HepG2 (cell line): ENCODE measurements at regions not wholly inside any gene's neighbourhood (a gene's known extent, or its start where the extent isn't known, plus 50 kb on each side); places are given as distances from the start of the nearest gene placed in this dataset.

Experiments used
- AGO2 ChIP-seq: fragments of 200-400 bp; formaldehyde crosslinking; optimal IDR thresholded peaks from 2 replicates; pipeline ENCODE3; 2017; ENCODE audit warnings: mild to moderate bottlenecking, low read depth, low read length, moderate library complexity
- BORCS8-MEF2B ChIP-seq: sonication (generic); formaldehyde crosslinking; IDR thresholded peaks from 2 replicates; pipeline ENCODE4 v1.8.0; 2022; ENCODE audit warnings: mild to moderate bottlenecking, missing genetic modification reagents
- EP300 ChIP-seq, 3 experiments: sonication (generic) in 1 of 3; formaldehyde crosslinking in 1 of 3; IDR thresholded peaks; 2 replicates each; pipeline versions ENCODE4 v1.5.1 to v1.6.1; 2011 to 2020; ENCODE audit warnings: low read depth in 2 of 3, low read length in 2 of 3, borderline replicate concordance in 1 of 3, improper control_type of control experiment in 1 of 3, mild to moderate bottlenecking in 1 of 3, missing genetic modification reagents in 1 of 3, moderate library complexity in 1 of 3
- KLF15 ChIP-seq: sonication (generic); formaldehyde crosslinking; IDR thresholded peaks from 2 replicates; pipeline ENCODE4 v1.8.1; 2023; ENCODE audit warnings: borderline replicate concordance, mild to moderate bottlenecking, inconsistent platforms, missing genetic modification reagents, mixed read lengths
- NR2C2 ChIP-seq: sonication (generic); formaldehyde crosslinking; IDR thresholded peaks from 2 replicates; pipeline ENCODE4 v1.4.0; 2020; ENCODE audit warnings: missing genetic modification reagents, mild to moderate bottlenecking, moderate library complexity, borderline replicate concordance
- NR2F6 ChIP-seq, 2 experiments: IDR thresholded peaks; 2 replicates each; pipeline ENCODE4 v1.6.1; 2016; ENCODE audit warnings: antibody characterized with exemption in 1 of 2, mild to moderate bottlenecking in 1 of 2
- RFX5 ChIP-seq: IDR thresholded peaks from 2 replicates; pipeline ENCODE4 v1.6.1; 2011; ENCODE audit warnings: low read depth, low read length, improper control_type of control experiment
- SKI ChIP-seq: fragments of 450-650 bp; IDR thresholded peaks from one replicate; pipeline ENCODE4 v1.6.1; 2018; ENCODE audit warnings: mild to moderate bottlenecking; ENCODE audit not compliant: partially characterized antibody
- SOX6 ChIP-seq, 2 experiments: fragments of 450-650 bp in 1 of 2; sonication (generic) in 1 of 2; formaldehyde crosslinking in 1 of 2; IDR thresholded peaks; 2 replicates each; pipeline versions ENCODE4 v1.4.0 to v1.6.1; 2017 to 2020; ENCODE audit warnings: antibody characterized with exemption in 1 of 2, mild to moderate bottlenecking in 1 of 2, missing genetic modification reagents in 1 of 2
- TBX2 ChIP-seq: sonication (generic); formaldehyde crosslinking; IDR thresholded peaks from 2 replicates; pipeline ENCODE4 v1.5.0; 2020; ENCODE audit warnings: missing genetic modification reagents, mild to moderate bottlenecking, borderline replicate concordance
- ZNF326 ChIP-seq: sonication (generic); formaldehyde crosslinking; IDR thresholded peaks from 2 replicates; pipeline ENCODE4 v1.4.0; 2020; ENCODE audit warnings: missing genetic modification reagents, borderline replicate concordance
- ZNF549 ChIP-seq: sonication (generic); formaldehyde crosslinking; IDR thresholded peaks from 2 replicates; pipeline ENCODE4 v1.5.0; 2020; ENCODE audit warnings: missing genetic modification reagents
- ZNF605 ChIP-seq: sonication (generic); formaldehyde crosslinking; IDR thresholded peaks from 2 replicates; pipeline ENCODE4 v1.8.0; 2022; ENCODE audit warnings: mild to moderate bottlenecking, missing genetic modification reagents
- ZNF777 ChIP-seq: sonication (generic); formaldehyde crosslinking; IDR thresholded peaks from 2 replicates; pipeline ENCODE4 v1.4.0; 2020; ENCODE audit warnings: missing genetic modification reagents
- ZNF883 ChIP-seq: sonication (generic); formaldehyde crosslinking; IDR thresholded peaks from 2 replicates; pipeline ENCODE4 v1.5.1; 2020; ENCODE audit warnings: mild to moderate bottlenecking, missing genetic modification reagents; ENCODE audit errors: not compliant biosample characterization
- TF ChIP-seq, protein P1 (sequence below): IDR thresholded peaks from 2 replicates; pipeline ENCODE4 v1.6.1; 2016
- TF ChIP-seq, protein P2 (sequence below): sonication (generic); formaldehyde crosslinking; IDR thresholded peaks from 2 replicates; pipeline ENCODE4 v1.5.1; 2020; ENCODE audit warnings: missing genetic modification reagents, mild to moderate bottlenecking, borderline replicate concordance
- TF ChIP-seq, protein P3 (sequence below): sonication (generic); formaldehyde crosslinking; IDR thresholded peaks from 2 replicates; pipeline ENCODE4 v1.5.0; 2020; ENCODE audit warnings: mild to moderate bottlenecking, missing genetic modification reagents
- TF ChIP-seq, protein P4 (sequence below): sonication (generic); formaldehyde crosslinking; IDR thresholded peaks from 2 replicates; pipeline ENCODE4 v1.4.0; 2020; ENCODE audit warnings: missing genetic modification reagents
- TF ChIP-seq, protein P5 (sequence below): sonication (generic); formaldehyde crosslinking; IDR thresholded peaks from 2 replicates; pipeline ENCODE4 v1.4.0; 2020; ENCODE audit warnings: missing genetic modification reagents

DNA sequence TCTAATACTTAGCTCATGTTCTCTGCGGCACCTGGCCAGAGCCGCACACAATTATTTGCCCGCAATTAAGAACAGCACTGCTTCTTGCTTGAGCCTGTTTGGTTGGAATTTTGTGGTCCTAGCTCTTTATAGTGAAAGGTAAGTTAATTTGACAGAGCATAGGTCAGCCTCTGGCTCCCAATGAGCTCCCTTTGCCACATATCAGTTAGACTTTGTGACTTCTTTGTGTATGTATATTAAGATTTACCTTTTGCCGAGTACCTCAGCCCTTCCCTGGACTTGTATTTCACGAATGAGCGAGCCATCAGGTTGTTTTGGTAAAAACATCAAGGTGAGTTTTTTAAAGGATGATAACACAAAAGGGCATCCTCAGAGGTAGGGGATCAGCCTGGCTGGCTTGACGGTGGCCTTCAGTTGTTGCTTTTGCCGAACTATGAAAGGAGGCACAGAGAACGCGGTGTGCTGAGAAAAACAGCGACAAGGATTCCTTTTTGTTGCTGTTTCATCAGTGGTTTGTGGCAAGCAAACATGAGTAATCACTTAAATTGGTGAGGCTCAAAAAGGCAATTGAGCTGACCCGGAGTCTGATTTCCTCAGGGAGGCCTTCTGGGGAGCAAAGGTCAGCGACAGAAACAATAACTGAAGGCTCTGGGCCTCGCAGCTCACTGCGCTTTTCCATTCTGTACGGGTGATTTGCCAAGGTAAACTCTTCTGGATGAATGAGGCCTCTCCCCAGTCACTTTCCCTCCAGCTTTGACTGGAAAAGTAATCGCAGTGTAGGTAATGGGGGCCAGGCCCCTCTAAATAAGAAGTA lies 163.6 kb downstream of the HS3ST3A1 start (continued):
- TF ChIP-seq, protein P1, sequence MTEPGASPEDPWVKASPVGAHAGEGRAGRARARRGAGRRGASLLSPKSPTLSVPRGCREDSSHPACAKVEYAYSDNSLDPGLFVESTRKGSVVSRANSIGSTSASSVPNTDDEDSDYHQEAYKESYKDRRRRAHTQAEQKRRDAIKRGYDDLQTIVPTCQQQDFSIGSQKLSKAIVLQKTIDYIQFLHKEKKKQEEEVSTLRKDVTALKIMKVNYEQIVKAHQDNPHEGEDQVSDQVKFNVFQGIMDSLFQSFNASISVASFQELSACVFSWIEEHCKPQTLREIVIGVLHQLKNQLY = peak; percentile 62; the same call in 1 of the 2 replicates
- TF ChIP-seq BORCS8-MEF2B (CRISPR knock-in tag) = 0 out of 2 replicates have a peak, but pooled peaks have one; percentile 17
- no peak for TF ChIP-seq SOX6 (IDR thresholded peaks at IDR 0.05)
- TF ChIP-seq SOX6 (CRISPR knock-in tag; IDR thresholded peaks at IDR 0.05) = peak; percentile 98
- TF ChIP-seq, protein P2, sequence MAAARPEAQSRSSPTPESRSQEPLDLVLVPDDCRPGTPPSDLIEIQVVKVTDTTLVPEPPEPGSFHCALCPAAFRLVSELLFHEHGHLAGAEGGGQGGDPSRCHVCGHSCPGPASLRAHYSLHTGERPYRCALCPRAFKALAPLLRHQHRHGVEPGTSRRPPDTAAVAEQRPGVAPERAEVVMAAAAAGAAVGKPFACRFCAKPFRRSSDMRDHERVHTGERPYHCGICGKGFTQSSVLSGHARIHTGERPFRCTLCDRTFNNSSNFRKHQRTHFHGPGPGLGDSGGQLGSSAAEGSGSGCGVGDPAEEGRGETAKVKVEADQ = no peak; the same call in 1 of the 2 replicates
- TF ChIP-seq NR2C2 = peak; percentile 81
- TF ChIP-seq ZNF549 = no peak
- TF ChIP-seq ZNF605 (CRISPR knock-in tag) = no peak
- TF ChIP-seq ZNF777 = no peak
- peak; percentile 33 for TF ChIP-seq SKI
- TF ChIP-seq, protein P3, sequence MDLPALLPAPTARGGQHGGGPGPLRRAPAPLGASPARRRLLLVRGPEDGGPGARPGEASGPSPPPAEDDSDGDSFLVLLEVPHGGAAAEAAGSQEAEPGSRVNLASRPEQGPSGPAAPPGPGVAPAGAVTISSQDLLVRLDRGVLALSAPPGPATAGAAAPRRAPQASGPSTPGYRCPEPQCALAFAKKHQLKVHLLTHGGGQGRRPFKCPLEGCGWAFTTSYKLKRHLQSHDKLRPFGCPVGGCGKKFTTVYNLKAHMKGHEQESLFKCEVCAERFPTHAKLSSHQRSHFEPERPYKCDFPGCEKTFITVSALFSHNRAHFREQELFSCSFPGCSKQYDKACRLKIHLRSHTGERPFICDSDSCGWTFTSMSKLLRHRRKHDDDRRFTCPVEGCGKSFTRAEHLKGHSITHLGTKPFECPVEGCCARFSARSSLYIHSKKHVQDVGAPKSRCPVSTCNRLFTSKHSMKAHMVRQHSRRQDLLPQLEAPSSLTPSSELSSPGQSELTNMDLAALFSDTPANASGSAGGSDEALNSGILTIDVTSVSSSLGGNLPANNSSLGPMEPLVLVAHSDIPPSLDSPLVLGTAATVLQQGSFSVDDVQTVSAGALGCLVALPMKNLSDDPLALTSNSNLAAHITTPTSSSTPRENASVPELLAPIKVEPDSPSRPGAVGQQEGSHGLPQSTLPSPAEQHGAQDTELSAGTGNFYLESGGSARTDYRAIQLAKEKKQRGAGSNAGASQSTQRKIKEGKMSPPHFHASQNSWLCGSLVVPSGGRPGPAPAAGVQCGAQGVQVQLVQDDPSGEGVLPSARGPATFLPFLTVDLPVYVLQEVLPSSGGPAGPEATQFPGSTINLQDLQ (CRISPR knock-in tag) = no peak
- TF ChIP-seq, protein P4, sequence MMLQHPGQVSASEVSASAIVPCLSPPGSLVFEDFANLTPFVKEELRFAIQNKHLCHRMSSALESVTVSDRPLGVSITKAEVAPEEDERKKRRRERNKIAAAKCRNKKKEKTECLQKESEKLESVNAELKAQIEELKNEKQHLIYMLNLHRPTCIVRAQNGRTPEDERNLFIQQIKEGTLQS (CRISPR knock-in tag) = no peak; the same call in 1 of the 2 replicates
- no peak for TF ChIP-seq AGO2
- TF ChIP-seq TBX2 (CRISPR knock-in tag) = peak; percentile 93
- TF ChIP-seq EP300 (IDR thresholded peaks at IDR 0.05; ENCODE audit: low read depth in 2 of 2, low read length in 2 of 2) = peak; percentile 13 to 92; a peak in 3 of 4 replicates
- peak; percentile 74; the same call in 1 of the 2 replicates for TF ChIP-seq EP300 (CRISPR knock-in tag; IDR thresholded peaks at IDR 0.05; ENCODE audit: borderline replicate concordance)
- TF ChIP-seq, protein P5, sequence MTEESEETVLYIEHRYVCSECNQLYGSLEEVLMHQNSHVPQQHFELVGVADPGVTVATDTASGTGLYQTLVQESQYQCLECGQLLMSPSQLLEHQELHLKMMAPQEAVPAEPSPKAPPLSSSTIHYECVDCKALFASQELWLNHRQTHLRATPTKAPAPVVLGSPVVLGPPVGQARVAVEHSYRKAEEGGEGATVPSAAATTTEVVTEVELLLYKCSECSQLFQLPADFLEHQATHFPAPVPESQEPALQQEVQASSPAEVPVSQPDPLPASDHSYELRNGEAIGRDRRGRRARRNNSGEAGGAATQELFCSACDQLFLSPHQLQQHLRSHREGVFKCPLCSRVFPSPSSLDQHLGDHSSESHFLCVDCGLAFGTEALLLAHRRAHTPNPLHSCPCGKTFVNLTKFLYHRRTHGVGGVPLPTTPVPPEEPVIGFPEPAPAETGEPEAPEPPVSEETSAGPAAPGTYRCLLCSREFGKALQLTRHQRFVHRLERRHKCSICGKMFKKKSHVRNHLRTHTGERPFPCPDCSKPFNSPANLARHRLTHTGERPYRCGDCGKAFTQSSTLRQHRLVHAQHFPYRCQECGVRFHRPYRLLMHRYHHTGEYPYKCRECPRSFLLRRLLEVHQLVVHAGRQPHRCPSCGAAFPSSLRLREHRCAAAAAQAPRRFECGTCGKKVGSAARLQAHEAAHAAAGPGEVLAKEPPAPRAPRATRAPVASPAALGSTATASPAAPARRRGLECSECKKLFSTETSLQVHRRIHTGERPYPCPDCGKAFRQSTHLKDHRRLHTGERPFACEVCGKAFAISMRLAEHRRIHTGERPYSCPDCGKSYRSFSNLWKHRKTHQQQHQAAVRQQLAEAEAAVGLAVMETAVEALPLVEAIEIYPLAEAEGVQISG (CRISPR knock-in tag) = peak; percentile 50
- no peak for TF ChIP-seq ZNF883 (CRISPR knock-in tag)
- TF ChIP-seq NR2F6 (IDR thresholded peaks at IDR 0.05) = peak; percentile 94
- TF ChIP-seq NR2F6 (CRISPR knock-in tag; IDR thresholded peaks at IDR 0.05) = peak; percentile 93
- no peak for TF ChIP-seq KLF15 (CRISPR knock-in tag)
- TF ChIP-seq RFX5 = peak; percentile 6; the same call in 1 of the 2 replicates
- TF ChIP-seq ZNF326 (CRISPR knock-in tag) = no peak
